SK-N-MC (cell line): ENCODE measurements at regions not wholly inside any gene's neighbourhood (a gene's known extent, or its start where the extent isn't known, plus 50 kb on each side); places are given as distances from the start of the nearest gene placed in this dataset.

ENCODE experiments used
- DNase-seq: peaks from one replicate; pipeline ENCODE4 v3.0.0-alpha.2; 2011; ENCODE audit warnings: low read depth, low spot score
- H3K27ac ChIP-seq: fragments of 200-600 bp; sonication (generic); 2 replicates; pipeline ENCODE4 v1.5.1; 2016; ENCODE audit warnings: mixed run types
- H3K36me3 ChIP-seq: fragments of 200-600 bp; sonication (generic); 2 replicates; pipeline ENCODE4 v1.6.1; 2017; ENCODE audit warnings: antibody characterized with exemption, low read length, mixed read lengths; ENCODE audit not compliant: insufficient read depth
- H3K4me3 ChIP-seq: fragments of 200-600 bp; sonication (generic); 2 replicates; pipeline ENCODE4 v1.5.1; 2016
- H3K9ac ChIP-seq: fragments of 200-600 bp; sonication (generic); 2 replicates; pipeline ENCODE4 v1.8.0; 2017; ENCODE audit warnings: mixed run types, mixed read lengths; ENCODE audit not compliant: insufficient read length
- H3K9me3 ChIP-seq: fragments of 200-600 bp; sonication (generic); 2 replicates; pipeline ENCODE4 v1.6.1; 2017; ENCODE audit warnings: low read depth, mild to moderate bottlenecking, antibody characterized with exemption, low read length, moderate library complexity, mixed read lengths
- EZH2 ChIP-seq: fragments of 200-600 bp; sonication (generic); IDR thresholded peaks from one replicate; pipeline ENCODE4 v1.6.1; 2017; ENCODE audit warnings: antibody characterized with exemption
- FOXP2 ChIP-seq: optimal IDR thresholded peaks from 2 replicates; pipeline ENCODE3; 2011; ENCODE audit warnings: mild to moderate bottlenecking, moderate library complexity; ENCODE audit not compliant: insufficient read depth; ENCODE audit errors: extremely low read length, control extremely low read depth
- POLR2AphosphoS5 ChIP-seq: IDR thresholded peaks from 2 replicates; pipeline ENCODE4 v1.6.1; 2012; ENCODE audit warnings: mild to moderate bottlenecking, low read depth, low read length, borderline replicate concordance

DNA sequence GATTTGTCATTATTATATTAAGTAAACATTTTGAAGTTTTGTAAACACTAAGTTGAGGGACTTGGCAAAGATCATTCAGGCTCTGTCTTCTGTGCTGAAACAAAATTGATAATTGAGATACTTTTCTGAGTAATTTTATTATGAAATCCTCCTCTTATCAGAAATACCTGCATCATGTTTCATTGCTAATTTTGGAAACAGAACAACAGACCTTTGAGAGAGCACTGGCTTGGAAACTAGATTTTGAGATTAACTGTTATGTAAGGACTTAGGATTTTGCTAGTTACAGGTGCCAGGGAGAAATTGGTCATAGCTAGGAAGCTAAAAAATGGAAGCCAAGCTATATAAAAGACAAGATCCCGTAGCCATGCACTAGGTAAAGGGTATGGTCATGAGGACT lies 201.7 kb upstream of the DCN start:
- no peak overlapping the region for H3K4me3 ChIP-seq
- H3K9me3 ChIP-seq = no peaks in the 10 kb centered on the region
- no peak for DNase-seq
- TF ChIP-seq POLR2AphosphoS5 (no peak), FOXP2 (no peak), EZH2 (no peak)
- H3K9ac ChIP-seq = no peak overlapping the region
- H3K36me3 ChIP-seq = no peaks in the 10 kb centered on the region
- no peak overlapping the region for H3K27ac ChIP-seq

DNA sequence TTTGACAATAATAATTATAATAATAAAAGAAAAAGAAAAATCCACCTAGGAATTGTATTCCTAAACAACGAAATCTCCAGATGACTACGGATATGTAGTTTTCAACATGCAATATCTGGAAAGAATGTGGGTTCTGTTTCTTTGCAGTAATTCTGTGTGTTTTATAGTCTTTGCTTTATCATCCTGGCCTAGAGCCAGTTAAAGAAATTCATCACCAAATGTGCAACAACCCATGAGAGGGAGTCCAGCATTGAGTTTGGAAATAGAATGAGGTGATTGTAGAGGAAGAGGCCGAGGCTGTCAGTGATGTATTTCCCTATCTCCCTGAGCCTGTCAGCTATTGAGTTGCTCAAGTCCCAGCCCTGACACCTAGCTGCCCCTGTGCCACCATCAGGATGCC lies 200.5 kb upstream of the DCN start:
- no peak for TF ChIP-seq FOXP2
- TF ChIP-seq POLR2AphosphoS5 = no peak
- TF ChIP-seq EZH2 = no peak
- H3K27ac ChIP-seq = no peak overlapping the region

DNA sequence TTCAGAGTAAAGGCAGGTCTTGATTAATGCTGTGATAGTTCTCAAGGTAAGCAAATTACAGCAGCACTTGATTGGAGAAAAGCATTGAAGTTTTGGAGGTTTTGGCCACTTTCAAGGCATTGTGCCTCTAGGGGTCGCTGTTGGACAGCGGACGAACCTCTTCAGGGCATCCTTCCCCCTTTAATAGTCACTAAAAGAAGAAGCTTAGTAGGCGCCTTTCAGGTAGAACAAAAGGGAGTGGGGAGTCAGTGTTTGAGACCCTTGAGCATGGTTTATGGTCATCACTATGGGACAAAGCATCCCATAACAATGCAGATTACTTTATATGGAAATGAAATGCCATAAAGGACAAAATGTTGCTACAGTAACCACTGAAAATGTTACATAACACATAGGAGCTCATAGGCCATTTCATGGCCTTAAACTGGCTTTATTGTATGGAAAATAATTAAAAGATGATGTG lies 199.5 kb upstream of the DCN start:
- peak; percentile 73 for DNase-seq
- Histone ChIP-seq H3K36me3 (no peaks in the 10 kb centered on the region), H3K27ac (peak overlapping the region; percentile 94; the same call in 1 of the 2 replicates), H3K4me3 (peak overlapping the region; percentile 76), H3K9me3 (no peaks in the 10 kb centered on the region), H3K9ac (peak overlapping the region; percentile 38)
- TF ChIP-seq POLR2AphosphoS5 (no peak), EZH2 (no peak), FOXP2 (no peak)

More for the DNA sequence above, 200.5 kb upstream of the DCN start:
- no peaks in the 10 kb centered on the region for H3K36me3 ChIP-seq
- no peak for DNase-seq
- no peak overlapping the region for H3K4me3 ChIP-seq
- H3K9ac ChIP-seq = no peak overlapping the region
- H3K9me3 ChIP-seq = no peaks in the 10 kb centered on the region

DNA sequence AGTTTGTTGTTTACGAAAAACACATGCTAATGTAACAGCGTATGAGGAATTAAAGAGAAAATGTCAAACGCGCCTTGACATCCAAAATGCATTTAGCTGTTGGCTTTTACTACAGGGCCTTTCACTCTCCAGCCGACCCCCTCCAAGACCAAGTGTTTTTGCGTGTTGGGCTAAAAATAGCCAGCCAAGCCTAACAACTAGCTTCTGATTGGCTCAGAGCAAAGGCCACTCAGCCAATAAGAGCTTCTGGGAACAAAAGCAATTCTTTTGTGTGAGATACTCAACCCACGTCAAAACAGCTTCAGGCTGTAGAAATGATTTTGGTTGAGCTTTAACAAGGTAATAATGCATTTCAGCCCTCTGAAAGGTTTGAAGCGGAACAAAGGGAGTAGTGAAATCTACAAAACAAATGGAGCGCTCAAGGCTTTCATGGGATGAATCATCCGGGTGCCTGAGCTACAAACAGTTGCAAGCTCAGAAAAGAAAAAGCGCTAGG lies 198.7 kb upstream of the DCN start:
- Histone ChIP-seq H3K36me3 (no peaks in the 10 kb centered on the region), H3K9ac (peak overlapping the region; percentile 38), H3K9me3 (no peaks in the 10 kb centered on the region), H3K27ac (peak overlapping the region; percentile 94), H3K4me3 (peak overlapping the region; percentile 76)
- peak; percentile 56 for DNase-seq
- TF ChIP-seq EZH2 (no peak), POLR2AphosphoS5 (0 out of 2 replicates have a peak, but pooled peaks have one; percentile 24), FOXP2 (no peak)

DNA sequence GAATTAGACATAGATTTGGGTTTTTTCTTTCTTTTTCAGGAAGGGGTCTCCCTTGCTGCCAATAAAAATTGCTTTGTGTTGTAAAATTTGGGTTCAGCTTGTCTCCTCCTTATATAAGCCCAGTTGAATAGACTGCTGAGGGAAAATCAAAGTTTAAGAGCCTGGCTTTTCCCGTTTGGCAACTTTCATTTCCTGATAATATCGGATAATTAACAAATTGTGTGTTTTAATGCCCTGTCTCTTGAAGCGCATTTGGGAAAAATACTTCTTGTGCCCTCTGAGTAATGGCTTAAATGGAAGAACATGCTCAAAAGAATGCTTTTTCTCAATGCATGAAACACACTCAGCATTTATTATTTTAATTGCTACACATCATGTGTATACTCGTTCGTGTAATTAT lies 198.0 kb upstream of the DCN start:
- H3K36me3 ChIP-seq = no peaks in the 10 kb centered on the region
- peak; percentile 61 for DNase-seq
- H3K9ac ChIP-seq = peak overlapping the region; percentile 38
- TF ChIP-seq POLR2AphosphoS5 = no peak; the same call in 1 of the 2 replicates
- no peak for TF ChIP-seq EZH2
- TF ChIP-seq FOXP2 = no peak
- H3K27ac ChIP-seq = peak overlapping the region; percentile 94
- no peaks in the 10 kb centered on the region for H3K9me3 ChIP-seq
- peak overlapping the region; percentile 76 for H3K4me3 ChIP-seq

DNA sequence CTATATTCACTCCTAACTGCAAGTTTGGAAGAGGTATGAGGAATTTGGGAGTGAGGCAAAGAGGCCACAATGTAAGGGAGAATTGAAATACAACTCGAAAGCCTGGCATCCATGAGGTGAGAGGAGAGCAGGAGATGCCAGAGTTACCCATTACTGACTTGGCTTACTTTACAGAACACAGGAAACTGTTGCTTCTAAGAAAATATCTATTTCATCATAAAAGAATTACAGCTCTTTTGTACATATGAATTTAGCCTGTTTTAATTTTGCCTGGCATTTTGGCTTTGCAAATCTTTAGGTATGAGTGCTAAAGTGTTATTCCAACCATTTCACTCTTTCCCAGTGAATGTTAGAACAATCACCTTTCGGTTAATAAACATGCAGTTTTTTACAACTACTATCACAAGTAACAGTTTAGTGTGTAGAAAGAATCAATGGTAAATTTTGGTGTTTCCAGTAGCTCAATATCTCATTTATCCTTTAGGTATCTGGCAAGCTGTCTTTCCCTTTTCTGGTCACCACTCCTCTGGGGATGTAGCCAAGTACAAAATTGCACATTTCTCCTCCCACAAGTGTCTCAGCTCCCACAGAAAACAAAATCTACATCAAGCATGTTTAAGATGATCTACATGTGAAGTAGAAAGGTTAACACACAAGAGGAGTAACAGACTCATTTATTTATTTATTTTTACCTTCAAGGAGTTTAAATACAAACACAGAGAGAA lies 196.6 kb upstream of the DCN start:
- DNase-seq = no peak
- Histone ChIP-seq H3K4me3 (no peak overlapping the region), H3K36me3 (no peaks in the 10 kb centered on the region), H3K27ac (peak overlapping the region; percentile 94), H3K9ac (no peak overlapping the region), H3K9me3 (no peaks in the 10 kb centered on the region)
- no peak for TF ChIP-seq POLR2AphosphoS5
- no peak for TF ChIP-seq FOXP2
- TF ChIP-seq EZH2 = no peak

DNA sequence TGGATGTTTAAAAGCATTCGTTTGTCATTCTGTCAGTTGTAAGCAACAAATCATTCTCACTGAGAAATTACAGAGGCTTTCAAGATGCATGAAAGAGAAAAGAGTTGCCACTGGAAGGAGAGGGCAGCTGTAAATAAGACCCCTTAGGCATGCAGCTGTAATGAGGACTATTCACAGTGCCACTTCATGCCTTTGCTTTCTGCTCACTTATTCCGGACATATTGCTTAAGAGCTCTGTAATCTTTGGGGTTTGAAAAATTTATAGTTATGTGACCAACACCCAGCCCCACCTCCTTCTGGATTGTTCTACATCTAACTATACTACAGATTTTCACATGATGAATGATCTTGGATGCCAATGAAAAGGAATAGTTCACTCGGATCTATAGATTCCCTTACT lies 194.8 kb upstream of the DCN start:
- no peak for DNase-seq
- TF ChIP-seq FOXP2 (no peak), EZH2 (no peak), POLR2AphosphoS5 (no peak)
- H3K27ac ChIP-seq = no peak overlapping the region
- H3K9ac ChIP-seq = no peak overlapping the region
- H3K4me3 ChIP-seq = no peak overlapping the region
- H3K9me3 ChIP-seq = no peaks in the 10 kb centered on the region
- H3K36me3 ChIP-seq = no peaks in the 10 kb centered on the region

DNA sequence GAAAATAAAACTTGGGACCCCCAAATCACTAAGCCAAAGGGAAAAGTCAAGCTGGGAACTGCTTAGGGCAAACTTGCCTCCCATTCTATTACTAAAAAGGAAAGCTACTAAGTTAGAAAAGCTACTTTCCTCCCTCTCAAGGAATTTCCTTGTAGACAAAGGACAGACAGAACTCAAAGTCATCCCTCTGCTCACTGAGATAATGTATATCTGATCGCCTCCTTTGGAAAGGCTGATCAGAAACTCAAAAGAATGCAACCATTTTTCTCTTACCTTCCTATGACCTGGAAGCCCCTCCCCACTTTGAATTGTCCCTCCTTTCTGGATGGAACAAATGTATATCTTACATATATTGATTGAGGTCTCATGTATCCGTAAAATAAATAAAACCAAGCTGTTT lies 190.5 kb upstream of the DCN start:
- H3K27ac ChIP-seq = no peak overlapping the region
- H3K9ac ChIP-seq = no peak overlapping the region
- no peak for DNase-seq
- no peak for TF ChIP-seq FOXP2
- no peak for TF ChIP-seq POLR2AphosphoS5
- no peak for TF ChIP-seq EZH2
- H3K4me3 ChIP-seq = no peak overlapping the region
- H3K36me3 ChIP-seq = no peaks in the 10 kb centered on the region
- H3K9me3 ChIP-seq = no peaks in the 10 kb centered on the region
